Neuronal stem cell (in vitro differentiated cells): ENCODE measurements at regions not wholly inside any gene's neighbourhood (a gene's known extent, or its start where the extent isn't known, plus 50 kb on each side); places are given as distances from the start of the nearest gene placed in this dataset.

Source experiments
- DNase-seq: peaks from one replicate; pipeline ENCODE4 v3.0.0-alpha.2; 2013; ENCODE audit warnings: low spot score
- H2AFZ ChIP-seq: one replicate; pipeline ENCODE4 v1.6.1; 2013; ENCODE audit warnings: mild to moderate bottlenecking, low read length, inconsistent platforms
- H2AK5ac ChIP-seq: 2 replicates; pipeline ENCODE4 v1.6.1; 2013; ENCODE audit warnings: low read depth, mild to moderate bottlenecking, inconsistent platforms, low read length, moderate library complexity, mixed read lengths
- H2BK120ac ChIP-seq: 2 replicates; pipeline ENCODE4 v1.6.1; 2013; ENCODE audit warnings: low read depth, mild to moderate bottlenecking, inconsistent platforms, low read length, moderate library complexity, mixed read lengths
- H2BK12ac ChIP-seq: one replicate; pipeline ENCODE4 v1.6.1; 2013; ENCODE audit warnings: low read length, inconsistent platforms
- H2BK15ac ChIP-seq: 2 replicates; pipeline ENCODE4 v1.6.1; 2013; ENCODE audit warnings: mild to moderate bottlenecking, low read length, inconsistent platforms, mixed read lengths
- H2BK5ac ChIP-seq: one replicate; pipeline ENCODE4 v1.6.1; 2013; ENCODE audit warnings: inconsistent platforms, mild to moderate bottlenecking, low read length, moderate library complexity
- H3K14ac ChIP-seq: one replicate; pipeline ENCODE4 v1.6.1; 2013; ENCODE audit warnings: low read length, inconsistent platforms
- H3K18ac ChIP-seq: 2 replicates; pipeline ENCODE4 v1.6.1; 2013; ENCODE audit warnings: low read length, inconsistent platforms
- H3K23ac ChIP-seq: 2 replicates; pipeline ENCODE4 v1.6.1; 2013; ENCODE audit warnings: low read depth, mild to moderate bottlenecking, mixed read lengths, low read length, inconsistent platforms; ENCODE audit not compliant: poor library complexity
- H3K27ac ChIP-seq: replicated peaks from 3 replicates; pipeline ENCODE4 v1.5.1; 2013; ENCODE audit warnings: low read length, inconsistent platforms
- H3K27me3 ChIP-seq, 3 experiments: 2 replicates each; pipeline ENCODE4 v1.6.1; 2013; ENCODE audit warnings: low read length in 3 of 3, mild to moderate bottlenecking in 2 of 3, inconsistent platforms in 1 of 3, low read depth in 1 of 3, mixed read lengths in 1 of 3, moderate library complexity in 1 of 3; ENCODE audit not compliant: control insufficient read depth in 3 of 3, insufficient read depth in 3 of 3
- H3K36me3 ChIP-seq, 2 donors: replicated peaks in 1 of 2; 2 replicates each; pipeline ENCODE4 v1.6.1; 2013; ENCODE audit warnings: low read length in 2 of 2; ENCODE audit not compliant: control insufficient read depth in 2 of 2, insufficient read depth in 2 of 2
- H3K4ac ChIP-seq: 2 replicates; pipeline ENCODE4 v1.6.1; 2013; ENCODE audit warnings: inconsistent platforms, mild to moderate bottlenecking, low read length, moderate library complexity
- H3K4me1 ChIP-seq, 2 donors: 1 replicate in 1 of 2; 2 replicates in 1 of 2; pipeline ENCODE4 v1.6.1; 2013; ENCODE audit warnings: low read length in 2 of 2, low read depth in 1 of 2; ENCODE audit not compliant: control insufficient read depth in 2 of 2, insufficient read depth in 1 of 2
- H3K4me2 ChIP-seq: one replicate; pipeline ENCODE4 v1.6.1; 2013; ENCODE audit warnings: mild to moderate bottlenecking, low read length, inconsistent platforms; ENCODE audit not compliant: insufficient read depth, poor library complexity, severe bottlenecking
- H3K4me3 ChIP-seq, 2 donors: 2 replicates each; pipeline ENCODE4 v1.5.1; 2013; ENCODE audit warnings: low read length in 2 of 2, mild to moderate bottlenecking in 2 of 2, inconsistent platforms in 1 of 2, moderate library complexity in 1 of 2
- H3K79me1 ChIP-seq: one replicate; pipeline ENCODE4 v1.6.1; 2013; ENCODE audit warnings: low read depth, mild to moderate bottlenecking, inconsistent platforms, low read length, moderate library complexity
- H3K9ac ChIP-seq: one replicate; pipeline ENCODE4 v1.6.1; 2013; ENCODE audit warnings: mild to moderate bottlenecking, low read depth, low read length, inconsistent platforms; ENCODE audit not compliant: poor library complexity
- H3K9me3 ChIP-seq, 2 donors: replicated peaks in 1 of 2; 2 replicates each; pipeline versions ENCODE3 to v1.6.1; 2013; ENCODE audit warnings: low read length in 2 of 2, mild to moderate bottlenecking in 2 of 2, inconsistent platforms in 1 of 2, low read depth in 1 of 2, mixed read lengths in 1 of 2, moderate library complexity in 1 of 2; ENCODE audit not compliant: control insufficient read depth in 2 of 2, insufficient read depth in 1 of 2
- H4K8ac ChIP-seq: one replicate; pipeline ENCODE4 v1.6.1; 2013; ENCODE audit warnings: low read depth, mild to moderate bottlenecking, inconsistent platforms, low read length, moderate library complexity
- H4K91ac ChIP-seq: one replicate; pipeline ENCODE4 v1.6.1; 2013; ENCODE audit warnings: low read length, low read depth, mild to moderate bottlenecking, inconsistent platforms; ENCODE audit not compliant: poor library complexity
- WGBS, 2 donors: extraction: QIAGEN DNeasy Blood & Tissue Kit; methylation state at CpG; one replicate each; pipeline ENCODE4 v1.1.7; 2013; ENCODE audit warnings: missing lambda C conversion rate in 2 of 2, mixed read lengths in 1 of 2; ENCODE audit not compliant: insufficient read length in 2 of 2, insufficient replicate concordance in 1 of 2; ENCODE audit errors: extremely low coverage in 2 of 2; 5-methylcytosine and 5-hydroxymethylcytosine counted together

- no peak overlapping the region for H3K18ac ChIP-seq
- no peak overlapping the region for H3K23ac ChIP-seq
- no peak overlapping the region for H4K8ac ChIP-seq
- H2AFZ ChIP-seq: no peak overlapping the region
- H3K27ac ChIP-seq: no peak overlapping the region
- no peaks in the 10 kb centered on the region for H3K4me1 ChIP-seq
- H3K4me3 ChIP-seq: no peak overlapping the region
- no peak overlapping the region for H3K4me2 ChIP-seq
- no peak overlapping the region for H2BK120ac ChIP-seq
- no peaks in the 10 kb centered on the region for H3K79me1 ChIP-seq
- no peaks in the 10 kb centered on the region for H3K9me3 ChIP-seq
- DNase-seq: no peak
- no peak overlapping the region for H2BK12ac ChIP-seq
- no peak overlapping the region for H3K4ac ChIP-seq
- no peak overlapping the region for H2BK15ac ChIP-seq
- no peaks in the 10 kb centered on the region for H3K27me3 ChIP-seq
- no peaks in the 10 kb centered on the region for H3K36me3 ChIP-seq
- WGBS, 2 donors: no CpG with 5 or more reads among the region's 2 CpGs
- H2BK5ac ChIP-seq: no peak overlapping the region
- no peak overlapping the region for H3K14ac ChIP-seq
- H2AK5ac ChIP-seq: no peak overlapping the region
- H3K9ac ChIP-seq: no peak overlapping the region
- H4K91ac ChIP-seq: no peak overlapping the region
Measured at GRCh38 chr10:105494303-105494702, 853.2 kb downstream of the SORCS3 start.

DNA sequence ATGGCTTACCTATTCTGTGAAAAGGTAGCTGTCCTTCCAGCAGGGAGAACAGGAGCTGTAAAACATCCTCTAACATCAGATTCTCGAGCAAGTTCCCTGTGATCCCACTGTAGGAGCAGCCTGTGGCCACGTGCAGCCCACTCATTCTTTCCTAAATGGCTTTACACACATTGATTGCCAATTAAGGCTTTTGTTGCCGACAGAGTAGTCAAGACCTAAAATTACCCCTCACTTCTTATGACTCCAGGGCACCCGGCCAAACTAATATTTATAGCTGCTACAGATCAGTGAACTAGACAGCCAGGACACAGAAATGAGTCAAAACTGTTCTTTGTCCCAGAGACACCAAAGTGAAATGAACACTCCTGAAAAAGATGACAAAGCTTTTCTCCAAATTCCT lies 832.1 kb downstream of the SORCS3 start:
- H2BK120ac ChIP-seq: no peak overlapping the region
- no peak overlapping the region for H2BK5ac ChIP-seq
- H3K23ac ChIP-seq: no peak overlapping the region
- H4K91ac ChIP-seq: no peak overlapping the region
- H4K8ac ChIP-seq: no peak overlapping the region
- no CpG with 5 or more reads among the region's 4 CpGs for WGBS, 2 donors
- no peaks in the 10 kb centered on the region for H3K4me1 ChIP-seq
- H3K14ac ChIP-seq: no peak overlapping the region
- H3K27me3 ChIP-seq: no peaks in the 10 kb centered on the region
- no peak overlapping the region for H3K4ac ChIP-seq
- H3K36me3 ChIP-seq: no peaks in the 10 kb centered on the region
- H2AK5ac ChIP-seq: no peak overlapping the region
- H2BK12ac ChIP-seq: no peak overlapping the region
- no peak overlapping the region for H3K18ac ChIP-seq
- no peak overlapping the region for H2AFZ ChIP-seq
- no peaks in the 10 kb centered on the region for H3K79me1 ChIP-seq
- H3K9ac ChIP-seq: no peak overlapping the region
- no peak overlapping the region for H2BK15ac ChIP-seq
- no peak overlapping the region for H3K4me2 ChIP-seq
- DNase-seq: no peak
- H3K4me3 ChIP-seq: no peak overlapping the region
- no peaks in the 10 kb centered on the region for H3K9me3 ChIP-seq
- no peak overlapping the region for H3K27ac ChIP-seq

GRCh38 chr10:105468759-105469158 lies 827.7 kb downstream of the SORCS3 start:
- Histone ChIP-seq H3K4ac (no peak overlapping the region), H4K8ac (no peak overlapping the region), H2BK12ac (no peak overlapping the region), H3K79me1 (no peaks in the 10 kb centered on the region), H2BK120ac (no peak overlapping the region), H2AK5ac (no peak overlapping the region), H2BK5ac (no peak overlapping the region), H2AFZ (no peak overlapping the region), H3K27ac (no peak overlapping the region), H2BK15ac (no peak overlapping the region), H3K18ac (no peak overlapping the region), H4K91ac (no peak overlapping the region), H3K9ac (no peak overlapping the region), H3K4me1 (no peaks in the 10 kb centered on the region), H3K23ac (no peak overlapping the region), H3K36me3 (no peaks in the 10 kb centered on the region), H3K27me3 (no peaks in the 10 kb centered on the region), H3K14ac (no peak overlapping the region), H3K4me2 (no peak overlapping the region), H3K4me3 (no peak overlapping the region), H3K9me3 (no peaks in the 10 kb centered on the region)
- WGBS, 2 donors: no CpG with 5 or more reads among the region's 1 CpG
- no peak for DNase-seq

DNA sequence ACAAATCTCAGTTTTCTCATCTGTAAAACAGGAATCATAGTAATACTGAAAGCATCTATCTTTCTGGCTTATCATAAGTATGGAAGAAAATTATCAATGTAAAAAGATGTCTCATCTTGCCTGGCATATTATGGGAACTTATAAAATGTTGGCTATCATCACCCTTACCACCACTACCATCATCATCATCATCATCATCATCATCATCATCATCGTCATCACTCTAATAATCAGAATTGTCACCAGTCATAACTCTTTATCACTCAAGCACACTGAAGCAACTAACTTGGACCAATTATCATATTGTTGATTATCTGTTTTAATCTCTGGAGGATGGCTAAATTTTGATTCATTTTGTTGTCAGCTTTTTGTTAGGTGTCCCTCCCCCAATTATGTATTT lies 825.4 kb downstream of the SORCS3 start:
- H3K14ac ChIP-seq: no peak overlapping the region

More for the DNA sequence above, 825.4 kb downstream of the SORCS3 start:
- H3K9me3 ChIP-seq: peaks cover 2 to 6% of the 10 kb centered on the region in 2 donors
- H3K4ac ChIP-seq: no peak overlapping the region
- no peak overlapping the region for H3K27ac ChIP-seq
- no peak overlapping the region for H2BK5ac ChIP-seq
- no peaks in the 10 kb centered on the region for H3K79me1 ChIP-seq
- no peaks in the 10 kb centered on the region for H3K27me3 ChIP-seq
- H2BK15ac ChIP-seq: no peak overlapping the region
- no peaks in the 10 kb centered on the region for H3K4me1 ChIP-seq
- H3K4me3 ChIP-seq: no peak overlapping the region
- no peak for DNase-seq
- no peak overlapping the region for H2AFZ ChIP-seq
- H2AK5ac ChIP-seq: no peak overlapping the region
- no peak overlapping the region for H3K9ac ChIP-seq
- H4K8ac ChIP-seq: no peak overlapping the region
- no peak overlapping the region for H3K18ac ChIP-seq
- no peak overlapping the region for H2BK12ac ChIP-seq
- no peak overlapping the region for H4K91ac ChIP-seq
- no peaks in the 10 kb centered on the region for H3K36me3 ChIP-seq
- no peak overlapping the region for H3K23ac ChIP-seq
- no peak overlapping the region for H3K4me2 ChIP-seq
- no peak overlapping the region for H2BK120ac ChIP-seq
- 100% methylated on average over 1 of the region's 1 CpG; no CpG with 5 or more reads in 1 of the 2 donors for WGBS, 2 donors
